ENCODE measurements at regions not wholly inside any gene's neighbourhood (a gene's known extent, or its start where the extent isn't known, plus 50 kb on each side); places are given as distances from the start of the nearest gene placed in this dataset.

- no peaks in the 10 kb centered on the region for H3K36me3 Mint-ChIP-seq
- H3K27ac Mint-ChIP-seq: no peak overlapping the region
- no peak overlapping the region for H3K4me3 Mint-ChIP-seq
- CTCF ChIA-PET: no interaction called here
- no peaks in the 10 kb centered on the region for H3K4me1 Mint-ChIP-seq
- H3K9me3 Mint-ChIP-seq: peaks cover 3% of the 10 kb centered on the region
- no peak for DNase-seq
- H3K27me3 Mint-ChIP-seq: no peaks in the 10 kb centered on the region
Measured at GRCh38 chr2:106941372-106941993, 55.5 kb upstream of the ST6GAL2 start.

GRCh38 chr2:106943468-106944200, 57.7 kb upstream of the ST6GAL2 start:
- CTCF ChIA-PET: no interaction called here

DNA sequence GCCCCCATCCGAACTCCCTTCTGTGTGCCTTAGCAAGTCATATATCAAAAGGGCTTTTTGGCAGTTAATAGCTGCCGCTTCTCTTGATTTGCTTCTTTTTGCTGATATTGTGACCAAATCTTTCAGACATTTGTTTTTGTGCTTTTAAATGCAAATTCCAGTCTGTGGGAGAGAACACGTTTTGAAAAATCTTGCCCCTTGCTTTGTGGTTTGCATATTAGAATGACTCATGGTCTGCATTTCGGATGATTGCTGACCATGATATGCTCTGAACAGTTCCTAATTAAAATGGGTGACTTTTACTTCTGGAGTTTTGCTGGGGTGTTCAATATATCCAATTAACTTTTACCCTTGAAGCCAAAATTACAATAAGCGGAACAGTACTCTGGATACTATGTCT, 58.2 kb upstream of the ST6GAL2 start:
- no peaks in the 10 kb centered on the region for H3K4me1 Mint-ChIP-seq
- no peaks in the 10 kb centered on the region for H3K27me3 Mint-ChIP-seq
- CTCF ChIA-PET: no interaction called here
- peaks cover 6% of the 10 kb centered on the region for H3K9me3 Mint-ChIP-seq
- no peak overlapping the region for H3K4me3 Mint-ChIP-seq
- H3K27ac Mint-ChIP-seq: no peak overlapping the region
- H3K36me3 Mint-ChIP-seq: no peaks in the 10 kb centered on the region
- no peak for DNase-seq

More at GRCh38 chr2:106943468-106944200, 57.7 kb upstream of the ST6GAL2 start:
- Mint-ChIP-seq H3K36me3 (no peaks in the 10 kb centered on the region), H3K4me1 (no peaks in the 10 kb centered on the region), H3K9me3 (peaks cover 6% of the 10 kb centered on the region), H3K4me3 (no peak overlapping the region), H3K27ac (no peak overlapping the region), H3K27me3 (no peaks in the 10 kb centered on the region)
- DNase-seq: no peak

DNA sequence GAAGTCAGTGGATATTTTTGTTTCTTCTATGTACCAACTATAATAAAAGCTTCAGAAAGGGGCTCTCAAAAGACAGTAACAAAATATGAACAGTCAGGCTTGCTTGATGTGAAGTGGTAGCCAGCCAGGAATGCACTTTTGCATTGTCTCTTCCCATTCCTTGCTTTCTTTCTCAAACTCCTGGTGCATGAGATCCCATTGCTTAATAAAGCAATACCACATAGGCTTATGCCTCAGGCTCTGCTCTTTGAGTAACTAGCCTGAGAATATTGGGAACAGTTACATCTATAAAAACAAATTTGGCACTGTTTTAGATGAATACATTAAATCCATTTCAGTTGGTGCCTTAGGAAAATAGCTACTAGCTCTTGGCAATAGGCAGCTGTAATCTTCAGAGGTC, 62.6 kb upstream of the ST6GAL2 start:
- no peaks in the 10 kb centered on the region for H3K4me1 Mint-ChIP-seq
- H3K36me3 Mint-ChIP-seq: no peaks in the 10 kb centered on the region
- H3K27me3 Mint-ChIP-seq: no peaks in the 10 kb centered on the region
- peaks cover 4% of the 10 kb centered on the region for H3K9me3 Mint-ChIP-seq
- no peak overlapping the region for H3K4me3 Mint-ChIP-seq
- H3K27ac Mint-ChIP-seq: no peak overlapping the region
- DNase-seq: no peak
- CTCF ChIA-PET: no interaction called here

- H3K27ac Mint-ChIP-seq: no peak overlapping the region
- H3K36me3 Mint-ChIP-seq: no peaks in the 10 kb centered on the region
- H3K4me3 Mint-ChIP-seq: no peak overlapping the region
- H3K9me3 Mint-ChIP-seq: peaks cover 2% of the 10 kb centered on the region
- H3K27me3 Mint-ChIP-seq: no peaks in the 10 kb centered on the region
- CTCF ChIA-PET: no interaction called here
- DNase-seq: no peak
- H3K4me1 Mint-ChIP-seq: no peaks in the 10 kb centered on the region
Measured at GRCh38 chr2:106953236-106953635, 67.3 kb upstream of the ST6GAL2 start.

DNA sequence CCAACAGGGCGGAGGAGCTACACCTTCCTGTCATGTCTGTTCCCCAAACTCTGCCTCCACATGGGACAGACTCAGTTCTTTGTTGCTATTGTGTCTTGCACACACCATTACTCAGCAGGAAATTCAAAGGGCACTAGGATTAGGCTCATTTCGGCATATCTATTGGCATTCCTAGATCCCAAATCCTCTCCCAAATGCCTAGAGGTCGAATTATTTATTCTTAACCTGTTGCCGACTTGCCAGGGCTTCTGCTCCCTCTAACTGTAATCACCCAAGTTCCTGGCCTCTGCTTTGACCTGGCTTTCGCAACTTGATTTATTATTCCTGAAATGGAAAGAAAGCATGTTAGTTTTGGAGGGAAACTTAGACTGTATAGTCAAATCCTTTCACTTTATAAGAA, 67.8 kb upstream of the ST6GAL2 start:
- H3K27me3 Mint-ChIP-seq: no peaks in the 10 kb centered on the region
- H3K4me1 Mint-ChIP-seq: no peaks in the 10 kb centered on the region
- no peaks in the 10 kb centered on the region for H3K36me3 Mint-ChIP-seq
- CTCF ChIA-PET: no interaction called here
- peaks cover 2% of the 10 kb centered on the region for H3K9me3 Mint-ChIP-seq
- no peak overlapping the region for H3K4me3 Mint-ChIP-seq
- no peak overlapping the region for H3K27ac Mint-ChIP-seq
- no peak for DNase-seq

GRCh38 chr2:106954304-106954703, 68.3 kb upstream of the ST6GAL2 start:
- Mint-ChIP-seq H3K4me3 (no peak overlapping the region), H3K27ac (no peak overlapping the region), H3K36me3 (no peaks in the 10 kb centered on the region), H3K4me1 (no peaks in the 10 kb centered on the region), H3K9me3 (peaks cover 2% of the 10 kb centered on the region), H3K27me3 (no peaks in the 10 kb centered on the region)
- CTCF ChIA-PET: no interaction called here
- no peak for DNase-seq

GRCh38 chr2:106956416-106956815, 70.4 kb upstream of the ST6GAL2 start:
- Mint-ChIP-seq H3K4me1 (no peaks in the 10 kb centered on the region), H3K9me3 (no peaks in the 10 kb centered on the region), H3K27me3 (no peaks in the 10 kb centered on the region), H3K27ac (no peak overlapping the region), H3K36me3 (no peaks in the 10 kb centered on the region), H3K4me3 (no peak overlapping the region)
- CTCF ChIA-PET: no interaction called here
- DNase-seq: no peak

GRCh38 chr2:106956879-106957278, 70.9 kb upstream of the ST6GAL2 start:
- CTCF ChIA-PET: no interaction called here
- Mint-ChIP-seq H3K27me3 (no peaks in the 10 kb centered on the region), H3K4me3 (no peak overlapping the region), H3K9me3 (no peaks in the 10 kb centered on the region), H3K36me3 (no peaks in the 10 kb centered on the region), H3K4me1 (no peaks in the 10 kb centered on the region), H3K27ac (no peak overlapping the region)
- DNase-seq: no peak

GRCh38 chr2:106959975-106960682, 74.2 kb upstream of the ST6GAL2 start:
- H3K27ac Mint-ChIP-seq: no peak overlapping the region
- no peak overlapping the region for H3K4me3 Mint-ChIP-seq
- no peaks in the 10 kb centered on the region for H3K4me1 Mint-ChIP-seq
- DNase-seq: no peak
- H3K27me3 Mint-ChIP-seq: no peaks in the 10 kb centered on the region
- no peaks in the 10 kb centered on the region for H3K36me3 Mint-ChIP-seq
- CTCF ChIA-PET: no interaction called here
- H3K9me3 Mint-ChIP-seq: peaks cover 2% of the 10 kb centered on the region

DNA sequence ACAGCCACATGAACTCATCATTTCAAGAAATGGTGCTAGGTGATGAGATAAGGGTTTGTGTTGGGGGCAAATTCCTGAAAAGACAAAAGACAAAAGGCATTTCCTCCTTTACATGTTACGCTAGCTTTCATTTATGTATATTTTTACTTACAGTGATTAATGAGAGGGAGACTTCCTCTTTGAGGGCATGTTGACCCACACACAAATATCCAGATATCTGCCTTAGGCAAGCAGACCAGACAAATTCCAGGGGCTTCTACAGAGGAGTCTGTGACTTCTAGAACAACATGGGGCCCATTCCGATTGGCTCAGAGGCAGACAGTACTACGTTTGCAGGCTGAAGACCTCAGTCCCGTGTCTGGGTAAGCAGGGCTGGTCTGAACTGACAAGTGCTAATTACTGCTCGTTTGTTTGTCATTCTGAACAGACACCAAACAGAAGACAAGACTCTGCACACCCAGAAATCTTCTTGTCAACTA, 74.8 kb upstream of the ST6GAL2 start:
- Mint-ChIP-seq H3K27ac (no peak overlapping the region), H3K4me3 (no peak overlapping the region), H3K4me1 (no peaks in the 10 kb centered on the region), H3K27me3 (no peaks in the 10 kb centered on the region), H3K9me3 (peaks cover 2% of the 10 kb centered on the region), H3K36me3 (no peaks in the 10 kb centered on the region)
- CTCF ChIA-PET: no interaction called here
- DNase-seq: no peak

DNA sequence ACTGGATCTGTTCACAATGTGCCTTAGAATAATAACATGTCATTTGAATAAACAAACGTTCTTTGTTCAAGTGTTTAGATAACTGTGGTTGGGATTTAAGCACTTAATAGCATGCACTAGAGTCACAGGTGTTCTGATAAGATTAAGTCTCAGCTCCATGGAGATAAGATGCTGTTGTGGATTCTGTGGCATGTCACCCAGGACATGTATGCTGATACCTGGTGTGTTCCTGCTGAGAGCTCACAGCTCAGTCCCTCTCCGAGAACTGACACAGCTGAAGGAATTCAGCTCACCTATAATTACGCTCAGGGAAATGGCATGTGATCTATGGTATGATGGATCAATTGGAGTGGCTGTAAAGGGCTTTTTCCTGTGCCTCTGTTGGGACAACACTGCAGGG, 75.4 kb upstream of the ST6GAL2 start:
- CTCF ChIA-PET: no interaction called here
- Mint-ChIP-seq H3K9me3 (peaks cover 2% of the 10 kb centered on the region), H3K4me3 (no peak overlapping the region), H3K36me3 (no peaks in the 10 kb centered on the region), H3K4me1 (no peaks in the 10 kb centered on the region), H3K27ac (no peak overlapping the region), H3K27me3 (no peaks in the 10 kb centered on the region)
- no peak for DNase-seq

- no peak for DNase-seq
- no peak overlapping the region for H3K4me3 Mint-ChIP-seq
Measured at GRCh38 chr2:106963156-106963555, 77.2 kb upstream of the ST6GAL2 start.

DNA sequence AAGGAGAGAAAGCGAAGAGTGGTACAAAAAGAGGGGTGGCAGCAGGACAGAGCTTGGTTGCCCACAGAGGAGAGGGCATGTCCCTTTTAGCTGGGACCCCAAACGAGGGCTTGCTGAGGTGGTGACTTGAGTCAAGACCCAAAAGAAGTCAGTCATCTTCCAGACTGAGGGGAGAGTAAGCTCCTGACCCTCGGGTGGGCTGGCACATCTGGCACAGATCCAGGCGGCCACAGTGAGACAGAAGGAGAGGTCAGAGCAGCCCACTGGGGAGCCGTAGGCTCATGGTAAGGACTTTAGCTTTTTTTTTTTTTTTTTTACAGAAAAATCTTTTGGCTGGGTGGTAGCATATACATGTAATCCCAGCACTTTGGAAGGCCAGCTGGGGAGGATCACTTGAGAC, 77.9 kb upstream of the ST6GAL2 start:
- Mint-ChIP-seq H3K4me1 (no peaks in the 10 kb centered on the region), H3K36me3 (no peaks in the 10 kb centered on the region), H3K27me3 (no peaks in the 10 kb centered on the region), H3K27ac (no peak overlapping the region), H3K9me3 (peaks cover 2% of the 10 kb centered on the region), H3K4me3 (no peak overlapping the region)
- no peak for DNase-seq
- CTCF ChIA-PET: no interaction called here

More at GRCh38 chr2:106963156-106963555, 77.2 kb upstream of the ST6GAL2 start:
- Mint-ChIP-seq H3K27me3 (no peaks in the 10 kb centered on the region), H3K4me1 (no peaks in the 10 kb centered on the region), H3K9me3 (peaks cover 2% of the 10 kb centered on the region), H3K27ac (no peak overlapping the region), H3K36me3 (no peaks in the 10 kb centered on the region)
- CTCF ChIA-PET: no interaction called here

DNA sequence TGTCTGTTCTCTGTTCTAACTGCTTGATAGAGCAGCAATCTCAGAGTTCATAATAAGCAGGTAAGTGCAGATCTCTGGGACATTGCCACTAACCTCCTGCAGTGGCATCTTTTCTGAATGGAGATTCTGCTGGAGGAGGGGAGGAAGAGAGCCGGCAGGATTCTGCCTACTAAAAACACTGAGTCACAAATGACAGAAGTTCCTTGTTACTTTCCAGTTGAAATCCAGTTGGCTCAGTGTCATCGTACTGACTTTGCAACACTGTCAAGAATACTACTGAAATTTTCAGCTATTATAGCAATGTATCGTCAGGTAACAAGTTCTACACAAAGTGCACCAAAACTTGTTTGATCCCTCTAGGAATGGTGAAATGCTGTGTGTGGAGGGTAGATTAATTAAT, 79.6 kb upstream of the ST6GAL2 start:
- H3K27me3 Mint-ChIP-seq: no peaks in the 10 kb centered on the region
- H3K4me1 Mint-ChIP-seq: no peaks in the 10 kb centered on the region
- H3K27ac Mint-ChIP-seq: no peak overlapping the region
- H3K9me3 Mint-ChIP-seq: peaks cover 3% of the 10 kb centered on the region
- no peaks in the 10 kb centered on the region for H3K36me3 Mint-ChIP-seq
- H3K4me3 Mint-ChIP-seq: no peak overlapping the region
- no peak for DNase-seq
- CTCF ChIA-PET: no interaction called here
